H9 (cell line): ENCODE measurements at regions not wholly inside any gene's neighbourhood (a gene's known extent, or its start where the extent isn't known, plus 50 kb on each side); places are given as distances from the start of the nearest gene placed in this dataset.

ENCODE experiments used
- DNase-seq: peaks from one replicate; pipeline ENCODE4 v3.0.0-alpha.2; 2017
- H2AFZ ChIP-seq: one replicate; pipeline ENCODE4 v1.6.1; 2013; ENCODE audit warnings: mild to moderate bottlenecking, low read length, control low read depth, moderate library complexity
- H2AK5ac ChIP-seq: 2 replicates; pipeline ENCODE4 v1.6.1; 2013; ENCODE audit warnings: low read length, control low read depth, mixed read lengths; ENCODE audit not compliant: insufficient read length
- H2BK120ac ChIP-seq: one replicate; pipeline ENCODE4 v1.6.1; 2013; ENCODE audit warnings: low read depth, mild to moderate bottlenecking, low read length, control low read depth, inconsistent platforms; ENCODE audit not compliant: poor library complexity, severe bottlenecking
- H2BK12ac ChIP-seq: 2 replicates; pipeline ENCODE4 v1.6.1; 2013; ENCODE audit warnings: low read length, control low read depth, mixed read lengths, low read depth; ENCODE audit not compliant: insufficient read length
- H2BK15ac ChIP-seq: 2 replicates; pipeline ENCODE4 v1.6.1; 2013; ENCODE audit warnings: low read depth, low read length, control low read depth
- H2BK20ac ChIP-seq: one replicate; pipeline ENCODE4 v1.6.1; 2013; ENCODE audit warnings: low read depth, mild to moderate bottlenecking, low read length, control low read depth, inconsistent platforms; ENCODE audit not compliant: poor library complexity, severe bottlenecking
- H2BK5ac ChIP-seq: 2 replicates; pipeline ENCODE4 v1.6.1; 2013; ENCODE audit warnings: low read length, control low read depth, mixed read lengths; ENCODE audit not compliant: insufficient read length
- H3K14ac ChIP-seq: 2 replicates; pipeline ENCODE4 v1.6.1; 2013; ENCODE audit warnings: low read length, control low read depth; ENCODE audit not compliant: insufficient read depth
- H3K18ac ChIP-seq: 2 replicates; pipeline ENCODE4 v1.6.1; 2013; ENCODE audit warnings: low read depth, mild to moderate bottlenecking, mixed read lengths, low read length, control low read depth; ENCODE audit not compliant: insufficient read length
- H3K23ac ChIP-seq: 2 replicates; pipeline ENCODE4 v1.6.1; 2013; ENCODE audit warnings: low read length, control low read depth, mixed read lengths, low read depth; ENCODE audit not compliant: insufficient read length
- H3K23me2 ChIP-seq: 2 replicates; pipeline ENCODE4 v1.6.1; 2013; ENCODE audit warnings: low read depth, mild to moderate bottlenecking, mixed read lengths, low read length, control low read depth; ENCODE audit not compliant: insufficient read length, poor library complexity, severe bottlenecking
- H3K27ac ChIP-seq: 2 replicates; pipeline ENCODE4 v1.5.1; 2013; ENCODE audit warnings: low read length, control low read depth, mixed read lengths, low read depth; ENCODE audit not compliant: insufficient read length
- H3K27me3 ChIP-seq: 2 replicates; pipeline ENCODE4 v1.6.1; 2013; ENCODE audit warnings: low read length, control low read depth, inconsistent platforms; ENCODE audit not compliant: insufficient read depth
- H3K4ac ChIP-seq: 2 replicates; pipeline ENCODE4 v1.6.1; 2013; ENCODE audit warnings: low read depth, mild to moderate bottlenecking, control low read depth, inconsistent platforms, low read length, moderate library complexity
- H3K4me1 ChIP-seq: 2 replicates; pipeline ENCODE4 v1.6.1; 2013; ENCODE audit warnings: low read length, control low read depth, inconsistent platforms; ENCODE audit not compliant: insufficient read depth
- H3K4me2 ChIP-seq: 2 replicates; pipeline ENCODE4 v1.6.1; 2013; ENCODE audit warnings: low read length, control low read depth, mixed read lengths; ENCODE audit not compliant: insufficient read length, insufficient read depth
- H3K56ac ChIP-seq: 2 replicates; pipeline ENCODE4 v1.6.1; 2013; ENCODE audit warnings: low read depth, mild to moderate bottlenecking, mixed read lengths, low read length, control low read depth; ENCODE audit not compliant: insufficient read length
- H3K79me1 ChIP-seq: 2 replicates; pipeline ENCODE4 v1.6.1; 2013; ENCODE audit warnings: low read depth, mild to moderate bottlenecking, moderate library complexity, low read length, control low read depth, inconsistent platforms; ENCODE audit not compliant: insufficient read depth, poor library complexity, severe bottlenecking
- H3K79me2 ChIP-seq: 2 replicates; pipeline ENCODE4 v1.6.1; 2013; ENCODE audit warnings: low read length, control low read depth, inconsistent platforms; ENCODE audit not compliant: insufficient read depth
- H3K9ac ChIP-seq: 2 replicates; pipeline ENCODE4 v1.6.1; 2013; ENCODE audit warnings: low read length, control low read depth, mixed read lengths; ENCODE audit not compliant: insufficient read length; ENCODE audit errors: extremely low read depth
- H3K9me3 ChIP-seq: one replicate; pipeline ENCODE4 v1.6.1; 2013; ENCODE audit warnings: low read depth, low read length, inconsistent platforms; ENCODE audit not compliant: control insufficient read depth
- H3T11ph ChIP-seq: one replicate; pipeline ENCODE4 v1.6.1; 2013; ENCODE audit warnings: mild to moderate bottlenecking, low read length, control low read depth, inconsistent platforms
- H4K20me1 ChIP-seq: one replicate; pipeline ENCODE4 v1.6.1; 2013; ENCODE audit not compliant: control insufficient read depth, insufficient read length, insufficient read depth
- H4K5ac ChIP-seq: 2 replicates; pipeline ENCODE4 v1.6.1; 2013; ENCODE audit warnings: low read depth, mild to moderate bottlenecking, mixed read lengths, low read length, control low read depth; ENCODE audit not compliant: insufficient read length
- H4K8ac ChIP-seq: replicated peaks from 2 replicates; pipeline ENCODE4 v1.6.1; 2013; ENCODE audit warnings: low read length, control low read depth, mixed read lengths, low read depth; ENCODE audit not compliant: insufficient read length
- H4K91ac ChIP-seq: 2 replicates; pipeline ENCODE4 v1.6.1; 2013; ENCODE audit warnings: low read depth, mild to moderate bottlenecking, moderate library complexity, mixed read lengths, low read length, control low read depth; ENCODE audit not compliant: insufficient read length
- H3K27ac Mint-ChIP-seq, 3 experiments: 2 replicates in 2 of 3; 3 replicates in 1 of 3; pipeline ENCODE4 v1.8.0; 2020 to 2021; ENCODE audit warnings: mixed read lengths in 3 of 3, mild to moderate bottlenecking in 1 of 3, moderate library complexity in 1 of 3
- H3K27me3 Mint-ChIP-seq: 2 replicates; pipeline ENCODE4 v1.8.0; 2021; ENCODE audit warnings: low read depth, mild to moderate bottlenecking, moderate library complexity, mixed read lengths
- H3K36me3 Mint-ChIP-seq, 3 experiments: 2 replicates in 2 of 3; 3 replicates in 1 of 3; pipeline ENCODE4 v1.8.0; 2020 to 2021; ENCODE audit warnings: low read depth in 3 of 3, mixed read lengths in 3 of 3; ENCODE audit not compliant: insufficient read depth in 1 of 3
- H3K4me1 Mint-ChIP-seq, 2 experiments: 2 replicates each; pipeline ENCODE4 v1.8.0; 2020; ENCODE audit warnings: mixed read lengths in 2 of 2
- H3K4me3 Mint-ChIP-seq, 2 experiments: 2 replicates in 1 of 2; 3 replicates in 1 of 2; pipeline ENCODE4 v1.8.0; 2020 to 2021; ENCODE audit warnings: mild to moderate bottlenecking in 2 of 2, mixed read lengths in 2 of 2, moderate library complexity in 1 of 2
- H3K9me3 Mint-ChIP-seq, 2 experiments: 2 replicates in 1 of 2; 3 replicates in 1 of 2; pipeline ENCODE4 v1.8.0; 2020; ENCODE audit warnings: mild to moderate bottlenecking in 2 of 2, mixed read lengths in 2 of 2, moderate library complexity in 1 of 2
- WGBS: extraction: QIAGEN DNeasy Blood & Tissue Kit; methylation state at CpG from one replicate; pipeline ENCODE4 v1.1.7; 2013; ENCODE audit warnings: missing lambda C conversion rate, low lambda C conversion rate, mixed read lengths; ENCODE audit not compliant: insufficient read length; ENCODE audit errors: extremely low coverage; 5-methylcytosine and 5-hydroxymethylcytosine counted together
- TF ChIP-seq, protein P1 (sequence below): fragments of 200-600 bp; sonication (generic); conservative IDR thresholded peaks from 3 replicates; pipeline ENCODE4 v1.8.0; 2021; ENCODE audit warnings: antibody characterized with exemption, mild to moderate bottlenecking

GRCh38 chr2:239600650-239601049, 199.8 kb upstream of the HDAC4 start:
- Histone ChIP-seq H2AFZ (no peak overlapping the region), H3K23me2 (no peaks in the 10 kb centered on the region), H3K18ac (no peak overlapping the region), H4K8ac (no peak overlapping the region), H2BK120ac (no peak overlapping the region), H2BK15ac (no peak overlapping the region), H3K79me1 (no peaks in the 10 kb centered on the region), H2BK20ac (no peak overlapping the region), H3T11ph (no peak overlapping the region), H2BK12ac (no peak overlapping the region), H3K4ac (no peak overlapping the region), H3K9ac (no peak overlapping the region), H4K20me1 (no peaks in the 10 kb centered on the region), H3K56ac (no peak overlapping the region), H3K27ac (no peak overlapping the region), H2BK5ac (no peak overlapping the region), H4K5ac (no peak overlapping the region), H3K79me2 (no peaks in the 10 kb centered on the region), H3K14ac (no peak overlapping the region), H3K23ac (no peak overlapping the region), H3K9me3 (no peaks in the 10 kb centered on the region), H3K27me3 (no peaks in the 10 kb centered on the region), H4K91ac (no peak overlapping the region), H2AK5ac (no peak overlapping the region), H3K4me2 (no peak overlapping the region), H3K4me1 (no peaks in the 10 kb centered on the region)
- DNase-seq = peak; percentile 14
- Mint-ChIP-seq H3K4me3 (no peak overlapping the region), H3K27me3 (peaks cover 42% of the 10 kb centered on the region), H3K27ac (no peak overlapping the region), H3K36me3 (peaks cover 0 to 5% (median 2%) of the 10 kb centered on the region in 3 experiments; a peak in 3 of 7 replicates), H3K4me1 (peaks cover 25 to 27% of the 10 kb centered on the region in 2 experiments), H3K9me3 (peaks cover 0 to 8% of the 10 kb centered on the region in 2 experiments; a peak in 4 of 5 replicates)
- TF ChIP-seq, protein P1, sequence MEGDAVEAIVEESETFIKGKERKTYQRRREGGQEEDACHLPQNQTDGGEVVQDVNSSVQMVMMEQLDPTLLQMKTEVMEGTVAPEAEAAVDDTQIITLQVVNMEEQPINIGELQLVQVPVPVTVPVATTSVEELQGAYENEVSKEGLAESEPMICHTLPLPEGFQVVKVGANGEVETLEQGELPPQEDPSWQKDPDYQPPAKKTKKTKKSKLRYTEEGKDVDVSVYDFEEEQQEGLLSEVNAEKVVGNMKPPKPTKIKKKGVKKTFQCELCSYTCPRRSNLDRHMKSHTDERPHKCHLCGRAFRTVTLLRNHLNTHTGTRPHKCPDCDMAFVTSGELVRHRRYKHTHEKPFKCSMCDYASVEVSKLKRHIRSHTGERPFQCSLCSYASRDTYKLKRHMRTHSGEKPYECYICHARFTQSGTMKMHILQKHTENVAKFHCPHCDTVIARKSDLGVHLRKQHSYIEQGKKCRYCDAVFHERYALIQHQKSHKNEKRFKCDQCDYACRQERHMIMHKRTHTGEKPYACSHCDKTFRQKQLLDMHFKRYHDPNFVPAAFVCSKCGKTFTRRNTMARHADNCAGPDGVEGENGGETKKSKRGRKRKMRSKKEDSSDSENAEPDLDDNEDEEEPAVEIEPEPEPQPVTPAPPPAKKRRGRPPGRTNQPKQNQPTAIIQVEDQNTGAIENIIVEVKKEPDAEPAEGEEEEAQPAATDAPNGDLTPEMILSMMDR = no peak
- no CpG with 5 or more reads among the region's 5 CpGs for WGBS
